Right lobe of liver (tissue), 6 donors: ENCODE measurements at regions not wholly inside any gene's neighbourhood (a gene's known extent, or its start where the extent isn't known, plus 50 kb on each side); places are given as distances from the start of the nearest gene placed in this dataset.

Experiments
- ATAC-seq, 4 donors: fragments of 200-7000 bp; cut with Tn5 transposase; one replicate each; pipeline ENCODE4 v1.9.1; 2020; ENCODE audit warnings: mild to moderate bottlenecking in 4 of 4, moderate library complexity in 4 of 4
- DNase-seq, 3 donors: peaks; one replicate each; pipeline ENCODE4 v3.0.0-alpha.2; 2020
- H3K27ac ChIP-seq, 3 donors: fragments of 200-600 bp; one replicate each; pipeline ENCODE4 v1.8.0; 2022
- H3K27me3 ChIP-seq, 2 donors: fragments of 200-600 bp; one replicate each; pipeline ENCODE4 v1.8.0; 2022
- H3K36me3 ChIP-seq, 4 donors: fragments of 200-600 bp; sonication (generic) in 1 of 4; one replicate each; pipeline versions ENCODE4 v1.5.1 to v1.8.0; 2017 to 2022; ENCODE audit warnings: control low read depth in 1 of 4
- H3K4me1 ChIP-seq, 4 donors: fragments of 200-600 bp; sonication (generic) in 1 of 4; one replicate each; pipeline versions ENCODE4 v1.5.1 to v1.8.0; 2017 to 2022; ENCODE audit warnings: control low read depth in 1 of 4
- H3K4me3 ChIP-seq, 3 donors: fragments of 200-600 bp; one replicate each; pipeline ENCODE4 v1.8.0; 2022
- H3K9me3 ChIP-seq, 4 donors: fragments of 200-600 bp; sonication (generic) in 1 of 4; one replicate each; pipeline versions ENCODE4 v1.5.1 to v1.8.0; 2017 to 2022; ENCODE audit warnings: control low read depth in 1 of 4
- POLR2A ChIP-seq: fragments of 450-650 bp; IDR thresholded peaks from one replicate; pipeline ENCODE4 v1.6.1; 2017; ENCODE audit warnings: antibody characterized with exemption, mild to moderate bottlenecking
- WGBS: methylation state at CpG from one replicate; pipeline ENCODE4 v1.1.6; 2018; ENCODE audit warnings: low coverage, low lambda C conversion rate; ENCODE audit not compliant: insufficient coverage; ENCODE audit errors: missing lambda C conversion rate; 5-methylcytosine and 5-hydroxymethylcytosine counted together
- intact Hi-C, 2 donors: fragments of 100-400 bp; cut with DNase I; formaldehyde crosslinking; loops; one replicate each; pipeline versions ENCODE4 v1.11.2 to v1.14.1; 2022
- TF ChIP-seq, protein P1 (sequence below), 4 donors: fragments of 200-600 bp in 3 of 4; fragments of 450-650 bp in 1 of 4; IDR thresholded peaks; one replicate each; pipeline versions ENCODE4 v1.5.1 to v1.8.0; 2016 to 2022; ENCODE audit warnings: antibody characterized with exemption in 4 of 4, mild to moderate bottlenecking in 2 of 4
- donor health status: DM: no; HTN: yes; CAD: no.
- donor health status: DM: no; HTN: no; CAD: no.
- donor health status: DM: no; HTN: no; CAD: no.
- donor health status: DM: no; HTN: yes; CAD: no.
- donor health status: DM: no; HTN: yes; CAD: no.

DNA sequence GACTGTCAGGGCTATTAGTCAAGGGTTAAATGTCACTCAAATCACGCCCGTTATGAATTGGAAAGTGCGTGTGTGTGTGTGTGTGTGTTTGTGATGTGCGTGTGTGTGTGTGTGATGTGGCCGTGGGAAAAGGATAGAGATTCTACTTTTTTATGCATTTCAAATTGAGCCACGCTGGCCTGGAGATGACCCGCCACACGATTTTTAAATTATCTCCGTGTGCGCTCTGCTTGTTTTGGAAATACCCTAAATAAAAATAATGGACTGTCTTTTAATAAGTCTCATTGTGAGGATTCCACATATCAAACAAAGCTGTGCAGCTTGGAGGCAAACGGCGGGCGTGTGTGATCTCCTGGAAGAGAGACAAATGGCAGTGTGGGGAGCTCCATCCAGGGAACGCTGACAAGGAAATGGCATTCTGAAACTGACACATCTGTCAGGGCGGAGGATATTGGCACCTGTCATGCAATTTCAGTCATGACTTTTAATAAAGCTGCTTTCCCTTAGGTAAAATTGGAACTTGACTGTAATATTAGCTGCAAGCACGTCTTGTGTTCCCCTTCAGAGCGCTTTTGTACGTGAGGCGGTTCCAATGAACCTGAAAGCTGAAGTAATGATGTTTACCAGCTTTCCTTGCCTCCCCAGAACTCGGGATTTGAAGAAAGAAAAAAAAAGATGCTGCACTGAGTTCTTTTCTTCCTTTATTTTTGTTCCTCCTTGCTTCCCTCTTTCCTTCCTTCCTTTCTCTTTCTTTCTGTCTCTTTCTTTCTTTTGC is 381.8 kb upstream of the SMIM21 start:
- DNase-seq: no peak
- H3K27ac ChIP-seq: no peak overlapping the region
- no peaks in the 10 kb centered on the region for H3K4me1 ChIP-seq
- H3K9me3 ChIP-seq: no peaks in the 10 kb centered on the region
- WGBS: 63% methylated on average over 20 of the region's 20 CpGs
- intact Hi-C loops: no loop called here
- H3K36me3 ChIP-seq: no peaks in the 10 kb centered on the region
- no peaks in the 10 kb centered on the region for H3K27me3 ChIP-seq
- ATAC-seq: no peak
- TF ChIP-seq, protein P1, sequence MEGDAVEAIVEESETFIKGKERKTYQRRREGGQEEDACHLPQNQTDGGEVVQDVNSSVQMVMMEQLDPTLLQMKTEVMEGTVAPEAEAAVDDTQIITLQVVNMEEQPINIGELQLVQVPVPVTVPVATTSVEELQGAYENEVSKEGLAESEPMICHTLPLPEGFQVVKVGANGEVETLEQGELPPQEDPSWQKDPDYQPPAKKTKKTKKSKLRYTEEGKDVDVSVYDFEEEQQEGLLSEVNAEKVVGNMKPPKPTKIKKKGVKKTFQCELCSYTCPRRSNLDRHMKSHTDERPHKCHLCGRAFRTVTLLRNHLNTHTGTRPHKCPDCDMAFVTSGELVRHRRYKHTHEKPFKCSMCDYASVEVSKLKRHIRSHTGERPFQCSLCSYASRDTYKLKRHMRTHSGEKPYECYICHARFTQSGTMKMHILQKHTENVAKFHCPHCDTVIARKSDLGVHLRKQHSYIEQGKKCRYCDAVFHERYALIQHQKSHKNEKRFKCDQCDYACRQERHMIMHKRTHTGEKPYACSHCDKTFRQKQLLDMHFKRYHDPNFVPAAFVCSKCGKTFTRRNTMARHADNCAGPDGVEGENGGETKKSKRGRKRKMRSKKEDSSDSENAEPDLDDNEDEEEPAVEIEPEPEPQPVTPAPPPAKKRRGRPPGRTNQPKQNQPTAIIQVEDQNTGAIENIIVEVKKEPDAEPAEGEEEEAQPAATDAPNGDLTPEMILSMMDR (IDR thresholded peaks at IDR 0.05): no peak
- TF ChIP-seq POLR2A: no peak
- H3K4me3 ChIP-seq: no peak overlapping the region

DNA sequence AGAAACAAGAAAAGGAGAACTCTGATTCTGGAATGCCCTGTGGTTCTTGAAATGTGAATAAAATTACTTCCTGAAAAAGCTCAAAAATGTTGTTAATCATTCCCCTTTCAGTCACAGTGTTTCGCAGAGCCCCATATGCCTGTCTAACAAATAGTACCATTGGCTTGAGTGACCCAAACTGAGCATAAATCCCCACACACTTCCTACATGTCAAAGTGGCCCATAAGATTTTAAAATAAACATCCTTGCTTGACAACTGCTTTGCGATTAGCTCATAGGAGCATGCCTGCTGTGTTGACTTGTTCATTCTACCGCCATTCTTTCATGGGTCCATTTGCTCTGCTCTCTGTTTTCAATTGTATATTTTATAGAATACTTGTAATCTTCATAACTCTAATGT is 377.8 kb upstream of the SMIM21 start:
- Histone ChIP-seq H3K36me3 (no peaks in the 10 kb centered on the region), H3K4me1 (no peaks in the 10 kb centered on the region), H3K4me3 (no peak overlapping the region), H3K27ac (no peak overlapping the region), H3K27me3 (no peaks in the 10 kb centered on the region), H3K9me3 (no peaks in the 10 kb centered on the region)
- intact Hi-C loops: no loop called here
- DNase-seq (no peak), ATAC-seq (no peak)
- WGBS: 42% methylated on average over 3 of the region's 3 CpGs
- TF ChIP-seq, protein P1 (IDR thresholded peaks at IDR 0.05): no peak
- TF ChIP-seq POLR2A: no peak

- WGBS: 52% methylated on average over 5 of the region's 5 CpGs
- no peak for DNase-seq
- Histone ChIP-seq H3K36me3 (no peaks in the 10 kb centered on the region), H3K27me3 (no peaks in the 10 kb centered on the region), H3K4me1 (no peaks in the 10 kb centered on the region), H3K4me3 (no peak overlapping the region), H3K27ac (no peak overlapping the region), H3K9me3 (no peaks in the 10 kb centered on the region)
- no peak for ATAC-seq
- TF ChIP-seq, protein P1 (IDR thresholded peaks at IDR 0.05): no peak
- TF ChIP-seq POLR2A: no peak
- intact Hi-C loops: no loop called here
Measured at GRCh38 chr18:75802681-75803080, 375.2 kb upstream of the SMIM21 start.

- TF ChIP-seq POLR2A: no peak
- TF ChIP-seq, protein P1 (IDR thresholded peaks at IDR 0.05): no peak
- intact Hi-C loops: no loop called here
- no peak for ATAC-seq
- DNase-seq: no peak
- Histone ChIP-seq H3K27ac (no peak overlapping the region), H3K36me3 (no peaks in the 10 kb centered on the region), H3K27me3 (no peaks in the 10 kb centered on the region), H3K4me1 (no peaks in the 10 kb centered on the region), H3K9me3 (no peaks in the 10 kb centered on the region), H3K4me3 (no peak overlapping the region)
- WGBS: 64% methylated on average over 11 of the region's 12 CpGs
Measured at GRCh38 chr18:75801178-75801577, 373.7 kb upstream of the SMIM21 start.
